ENCODE measurements at regions not wholly inside any gene's neighbourhood (a gene's known extent, or its start where the extent isn't known, plus 50 kb on each side); places are given as distances from the start of the nearest gene placed in this dataset.

- TF ChIP-seq CTCF (IDR thresholded peaks at IDR 0.05; ENCODE audit: low read depth, low read length), result no peak
- ChIA-PET POLR2A (no interaction called here), CTCF (interaction anchor here (1.1 kb wide), 1 partner anchor 16 kb away, joined by 3 read pairs; no protein-coding TSS in a partner anchor)
- Histone ChIP-seq H3K4me3 (ENCODE audit: low read depth, low read length) (no peak overlapping the region), H3K27ac (ENCODE audit: low read depth, low read length) (no peak overlapping the region), H3K9me3 (ENCODE audit: control insufficient read depth, insufficient read depth, low read length) (no peaks in the 10 kb centered on the region), H3K27me3 (ENCODE audit: control insufficient read depth, insufficient read depth, low read length) (no peaks in the 10 kb centered on the region)
- no peak for DNase-seq (ENCODE audit: low read depth, low spot score)
Measured at GRCh38 chr6:158262082-158262481, 50.2 kb upstream of the TULP4 start.
